Suprapubic skin (tissue), 4 donors: ENCODE measurements at regions not wholly inside any gene's neighbourhood (a gene's known extent, or its start where the extent isn't known, plus 50 kb on each side); places are given as distances from the start of the nearest gene placed in this dataset.

Source experiments
- DNase-seq, 2 donors: peaks; one replicate each; pipeline ENCODE4 v3.0.0-alpha.2; 2019; ENCODE audit warnings: low spot score in 2 of 2
- H3K27ac ChIP-seq: fragments of 200-600 bp; sonication (generic); one replicate; pipeline ENCODE4 v1.5.1; 2019
- H3K27me3 ChIP-seq: fragments of 200-600 bp; sonication (generic); one replicate; pipeline ENCODE4 v1.5.1; 2019
- H3K36me3 ChIP-seq: fragments of 200-600 bp; sonication (generic); one replicate; pipeline ENCODE4 v1.5.1; 2019
- H3K4me1 ChIP-seq: fragments of 200-600 bp; sonication (generic); one replicate; pipeline ENCODE4 v1.5.1; 2019
- H3K4me3 ChIP-seq: fragments of 200-600 bp; sonication (generic); one replicate; pipeline ENCODE4 v1.5.1; 2019; ENCODE audit warnings: mild to moderate bottlenecking
- H3K9me3 ChIP-seq: fragments of 200-600 bp; sonication (generic); one replicate; pipeline ENCODE4 v1.5.1; 2019
- CTCF ChIP-seq, 2 donors: fragments of 200-600 bp in 1 of 2; fragments of 450-650 bp in 1 of 2; sonication (generic) in 1 of 2; IDR thresholded peaks; one replicate each; pipeline ENCODE4 v1.5.1; 2016 to 2019; ENCODE audit warnings: antibody characterized with exemption in 2 of 2, mild to moderate bottlenecking in 1 of 2, moderate library complexity in 1 of 2
- EP300 ChIP-seq: sonication (generic); formaldehyde crosslinking; IDR thresholded peaks from one replicate; pipeline ENCODE4 v1.6.1; 2017; ENCODE audit warnings: antibody characterized with exemption
- POLR2A ChIP-seq, 2 donors: fragments of 450-650 bp; IDR thresholded peaks; one replicate each; pipeline ENCODE4 v1.6.1; 2017; ENCODE audit warnings: antibody characterized with exemption in 2 of 2, mild to moderate bottlenecking in 2 of 2, moderate library complexity in 2 of 2
- POLR2AphosphoS5 ChIP-seq, 3 donors: sonication (generic); formaldehyde crosslinking; IDR thresholded peaks; one replicate each; pipeline ENCODE4 v1.6.1; 2017; ENCODE audit warnings: antibody characterized with exemption in 3 of 3
- WGBS: methylation state at CpG from one replicate; pipeline ENCODE4 v1.1.5; 2018; 5-methylcytosine and 5-hydroxymethylcytosine counted together

- 85% methylated on average over 12 of the region's 12 CpGs for WGBS
- TF ChIP-seq EP300 (no peak), POLR2AphosphoS5 (IDR thresholded peaks at IDR 0.05) (no peak), POLR2A (IDR thresholded peaks at IDR 0.05) (no peak), CTCF (IDR thresholded peaks at IDR 0.05) (no peak)
- Histone ChIP-seq H3K27me3 (peaks cover 2% of the 10 kb centered on the region), H3K27ac (no peak overlapping the region), H3K4me3 (no peak overlapping the region), H3K4me1 (peaks cover 5% of the 10 kb centered on the region), H3K36me3 (no peaks in the 10 kb centered on the region), H3K9me3 (no peaks in the 10 kb centered on the region)
- DNase-seq = no peak
These were observed 307.1 kb downstream of the TLE3 start for GRCh38 chr15:69790632-69791031.

- H3K4me1 ChIP-seq = peaks cover 5% of the 10 kb centered on the region
- 82% methylated on average over 4 of the region's 4 CpGs for WGBS
- no peak overlapping the region for H3K27ac ChIP-seq
- no peak for DNase-seq
- no peaks in the 10 kb centered on the region for H3K9me3 ChIP-seq
- H3K27me3 ChIP-seq = no peaks in the 10 kb centered on the region
- no peak for TF ChIP-seq POLR2A (IDR thresholded peaks at IDR 0.05)
- TF ChIP-seq CTCF (IDR thresholded peaks at IDR 0.05) = no peak
- TF ChIP-seq POLR2AphosphoS5 (IDR thresholded peaks at IDR 0.05) = no peak
- no peak for TF ChIP-seq EP300
- no peak overlapping the region for H3K4me3 ChIP-seq
- H3K36me3 ChIP-seq = no peaks in the 10 kb centered on the region
These were observed 304.9 kb downstream of the TLE3 start for GRCh38 chr15:69792823-69793222.

GRCh38 chr15:69793431-69793780 is 304.3 kb downstream of the TLE3 start:
- no peak for TF ChIP-seq EP300
- Histone ChIP-seq H3K36me3 (no peaks in the 10 kb centered on the region), H3K4me1 (peaks cover 5% of the 10 kb centered on the region), H3K9me3 (no peaks in the 10 kb centered on the region), H3K4me3 (no peak overlapping the region), H3K27ac (no peak overlapping the region), H3K27me3 (no peaks in the 10 kb centered on the region)
- DNase-seq = no peak
- 84% methylated on average over 9 of the region's 9 CpGs for WGBS

GRCh38 chr15:69793781-69794451 is 303.8 kb downstream of the TLE3 start:
- H3K27me3 ChIP-seq = no peaks in the 10 kb centered on the region
- H3K4me1 ChIP-seq = peaks cover 5% of the 10 kb centered on the region
- no peaks in the 10 kb centered on the region for H3K9me3 ChIP-seq
- H3K27ac ChIP-seq = peak overlapping the region; percentile 71
- no peak for DNase-seq
- H3K4me3 ChIP-seq = no peak overlapping the region
- no peaks in the 10 kb centered on the region for H3K36me3 ChIP-seq
- WGBS = 68% methylated on average over 9 of the region's 9 CpGs
- TF ChIP-seq POLR2A (IDR thresholded peaks at IDR 0.05) (no peak), POLR2AphosphoS5 (IDR thresholded peaks at IDR 0.05) (no peak), EP300 (no peak), CTCF (IDR thresholded peaks at IDR 0.05) (no peak)

GRCh38 chr15:69794645-69795469 is 302.9 kb downstream of the TLE3 start:
- H3K4me1 ChIP-seq = peaks cover 5% of the 10 kb centered on the region
- no peaks in the 10 kb centered on the region for H3K9me3 ChIP-seq
- no peak overlapping the region for H3K4me3 ChIP-seq
- peak overlapping the region; percentile 71 for H3K27ac ChIP-seq
- DNase-seq = peak in 1 of 2 donors; percentile 77
- H3K36me3 ChIP-seq = no peaks in the 10 kb centered on the region
- TF ChIP-seq POLR2AphosphoS5 (IDR thresholded peaks at IDR 0.05) (no peak), EP300 (no peak), POLR2A (IDR thresholded peaks at IDR 0.05) (no peak), CTCF (IDR thresholded peaks at IDR 0.05) (no peak)
- H3K27me3 ChIP-seq = no peaks in the 10 kb centered on the region
- WGBS = 51% methylated on average over 11 of the region's 11 CpGs
